Limb (tissue), 2 donors: ENCODE measurements at regions not wholly inside any gene's neighbourhood (a gene's known extent, or its start where the extent isn't known, plus 50 kb on each side); places are given as distances from the start of the nearest gene placed in this dataset.
"Not testable (repeated sequence)": the region's sequence is repeated elsewhere in the genome, so short reads cannot be mapped to it uniquely, and the experiment has no call there.

Experiments used
- DNase-seq, 2 donors: peaks; one replicate each; pipeline ENCODE4 v3.0.0-alpha.2; 2016; ENCODE audit errors: extremely low spot score in 2 of 2

DNA sequence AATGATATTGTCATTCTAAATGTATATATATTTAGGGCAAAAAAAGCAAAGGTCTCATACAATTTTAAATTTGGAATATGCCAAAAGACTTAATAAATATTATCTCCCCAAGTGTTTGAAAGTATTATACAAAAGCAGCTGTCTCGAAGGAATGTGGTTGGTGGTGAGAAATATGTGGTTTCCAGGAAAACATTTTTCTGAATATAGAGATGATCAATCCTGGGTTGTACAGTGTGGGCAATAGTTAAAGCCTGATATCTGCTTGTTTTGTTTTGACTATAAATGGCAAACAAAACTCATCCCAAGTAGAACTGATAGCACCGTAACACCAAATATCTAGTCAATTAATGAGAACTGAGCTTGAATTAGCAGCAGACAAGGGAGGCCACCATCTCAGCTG, 391.8 kb upstream of the CD180 start:
- DNase-seq: no peak

DNA sequence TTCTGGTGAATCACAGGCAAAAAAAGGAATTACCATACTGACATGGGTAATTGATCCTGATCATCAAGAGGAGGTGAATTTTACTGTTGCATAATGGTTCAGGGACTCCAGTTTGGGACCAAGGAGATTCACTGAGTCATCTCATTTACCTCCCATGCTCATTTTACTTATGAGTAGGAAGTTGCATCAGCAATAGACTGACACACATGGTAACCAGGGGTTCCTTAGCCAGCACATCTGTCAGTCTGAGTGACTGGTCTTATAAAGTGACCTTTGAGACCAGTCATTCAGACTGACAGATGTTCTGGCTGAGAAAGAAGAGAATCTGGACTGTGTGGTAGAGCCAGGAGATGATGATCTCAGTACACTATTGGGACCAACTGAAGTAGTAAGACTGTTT, 384.6 kb upstream of the CD180 start:
- DNase-seq: no peak

DNA sequence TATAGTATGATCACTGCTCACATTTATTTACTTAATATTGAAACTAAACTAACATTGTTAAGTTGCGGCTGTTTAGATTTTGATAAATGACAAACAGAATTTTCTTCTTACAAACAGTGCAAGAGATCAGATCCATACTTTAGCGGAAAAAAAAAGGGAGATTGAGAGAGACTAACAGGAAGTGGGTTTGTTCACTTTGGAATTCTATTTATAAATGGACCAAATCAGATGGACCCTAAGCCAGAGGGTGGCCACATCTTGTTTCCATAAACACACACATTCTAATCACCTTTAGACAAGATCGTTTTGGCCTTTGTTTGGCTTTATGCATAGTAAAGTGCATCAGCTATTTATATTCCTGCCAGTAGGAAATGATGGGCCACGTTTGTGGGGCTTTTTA, 381.4 kb upstream of the CD180 start:
- DNase-seq: no peak

DNA sequence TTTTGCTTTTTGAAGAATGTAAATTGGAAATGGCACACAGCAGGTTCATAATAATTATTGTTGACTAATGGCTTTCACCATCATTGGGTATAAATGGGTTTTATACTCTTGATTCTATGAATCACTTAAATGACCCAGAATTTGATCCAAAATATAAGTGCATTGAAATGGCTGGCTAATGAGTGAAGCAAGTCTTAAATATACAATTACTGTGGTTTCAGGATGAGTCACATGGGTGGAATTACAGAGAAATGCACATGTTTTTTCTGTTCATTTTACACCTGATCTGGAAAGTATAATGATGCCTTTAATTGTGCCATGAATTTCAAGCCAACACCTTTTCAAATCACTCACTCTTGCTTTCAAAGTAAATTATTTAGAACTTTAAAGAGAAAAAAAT, 380.8 kb upstream of the CD180 start:
- no peak for DNase-seq

DNA sequence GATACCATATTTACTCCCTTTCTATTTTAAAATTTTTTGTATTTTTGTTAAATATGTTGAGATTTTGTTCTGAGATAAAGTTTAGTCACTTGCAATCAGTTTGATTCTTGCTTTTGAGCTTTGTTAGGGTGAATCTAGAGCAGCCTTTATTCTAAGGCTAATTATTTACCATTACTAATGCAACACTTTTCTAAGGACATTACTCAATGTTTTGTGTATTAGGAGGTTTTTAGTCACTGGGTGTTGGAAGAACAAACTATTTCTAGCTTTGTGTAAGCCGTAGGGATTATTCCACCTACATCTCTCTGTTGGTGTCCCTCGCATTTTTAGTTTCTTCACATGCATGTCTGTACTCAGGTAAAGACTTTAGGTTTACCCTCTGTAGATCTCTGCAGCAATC, 379.5 kb upstream of the CD180 start:
- DNase-seq: no peak

DNA sequence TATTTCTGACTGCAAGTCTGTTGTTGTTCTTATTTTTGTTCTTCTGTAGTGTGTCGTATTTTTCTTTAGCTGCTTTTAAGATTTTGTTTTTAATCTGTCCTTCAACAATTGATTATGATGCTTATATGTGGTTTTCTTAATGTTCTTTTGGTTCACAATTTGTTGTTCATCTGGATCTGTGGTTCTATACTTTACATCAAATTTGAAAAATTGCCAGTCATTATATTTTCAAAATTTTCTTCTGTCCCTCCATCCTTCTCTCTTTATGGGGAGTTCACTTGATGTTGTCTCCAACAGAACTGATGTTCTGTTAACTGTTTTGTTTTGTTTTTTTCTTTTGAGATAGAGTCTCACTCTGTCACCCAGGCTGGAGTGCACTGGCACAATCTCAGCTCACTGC, 378.5 kb upstream of the CD180 start:
- DNase-seq: no peak

DNA sequence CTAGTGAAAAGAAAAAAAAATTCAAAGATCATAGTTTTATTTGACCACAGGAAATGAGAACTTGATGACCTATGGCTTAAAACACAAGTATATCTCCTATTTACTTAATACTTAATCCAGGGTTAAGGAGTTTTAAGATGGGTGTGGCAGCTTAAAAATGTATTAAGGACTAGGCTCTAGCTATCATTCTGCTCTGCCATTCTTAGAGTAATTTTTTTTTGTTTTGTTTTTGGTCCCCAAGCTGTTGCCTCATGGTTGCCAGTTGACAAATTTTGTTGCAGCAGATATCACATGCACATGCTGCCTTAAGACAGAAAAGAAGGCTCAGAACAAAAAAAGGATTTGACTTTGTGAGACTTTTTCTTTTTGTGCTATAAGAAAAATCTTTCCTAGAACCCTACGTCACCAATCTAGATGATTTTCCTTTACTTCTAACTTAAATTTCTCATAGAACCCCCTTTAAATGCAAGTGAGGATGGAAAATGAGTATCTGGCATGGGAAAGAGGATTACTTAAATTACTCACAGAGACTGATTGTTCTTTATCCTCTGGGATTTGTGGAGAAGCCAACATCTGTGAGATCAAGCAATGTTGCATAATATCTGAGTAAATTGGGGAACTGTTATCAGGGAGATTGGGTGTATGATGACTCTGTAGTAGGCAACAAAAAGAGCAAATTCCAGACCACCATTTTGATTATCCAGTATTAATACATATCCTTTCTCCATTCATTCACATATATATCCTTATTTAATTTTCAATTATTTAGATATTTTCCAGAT, 364.7 kb upstream of the CD180 start:
- DNase-seq: no peak

DNA sequence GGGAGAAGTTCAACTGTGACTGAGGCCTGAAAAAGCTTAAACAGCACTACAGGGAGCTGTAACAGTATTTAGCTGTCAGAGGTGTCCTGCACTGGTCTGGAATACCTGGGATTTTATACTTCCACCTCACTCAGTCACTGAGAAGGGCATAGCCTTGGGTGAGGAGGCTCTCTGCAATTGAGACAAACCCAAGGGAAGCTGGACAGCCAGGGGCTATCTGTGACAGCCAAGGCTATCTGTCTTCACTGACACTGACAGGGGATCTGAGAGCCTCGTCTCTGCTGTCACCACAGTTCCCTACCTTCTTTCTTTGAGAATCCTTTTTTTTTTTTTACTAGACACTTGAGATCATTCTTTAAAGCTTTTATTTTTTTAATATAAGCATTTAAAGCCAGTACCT, 356.2 kb upstream of the CD180 start:
- DNase-seq: no peak

DNA sequence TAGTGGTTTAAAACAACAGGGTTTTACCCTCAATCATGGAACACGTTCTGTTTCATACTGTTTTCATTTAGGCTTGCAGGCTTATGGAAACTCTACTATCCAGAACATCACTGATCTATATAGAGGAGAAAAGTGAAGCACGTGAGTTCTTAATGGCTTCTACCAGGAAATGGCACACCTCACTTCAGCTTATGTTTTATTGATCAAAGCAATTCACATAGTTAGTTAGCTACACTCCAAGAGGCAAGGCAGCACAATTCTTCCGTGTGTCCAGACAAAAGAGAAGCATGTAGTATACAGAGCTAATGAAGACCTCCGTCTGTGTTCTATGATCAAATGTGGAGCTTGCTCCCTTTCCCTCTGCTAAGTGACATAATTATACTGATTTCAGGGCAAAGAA, 353.3 kb upstream of the CD180 start:
- no peak for DNase-seq

DNA sequence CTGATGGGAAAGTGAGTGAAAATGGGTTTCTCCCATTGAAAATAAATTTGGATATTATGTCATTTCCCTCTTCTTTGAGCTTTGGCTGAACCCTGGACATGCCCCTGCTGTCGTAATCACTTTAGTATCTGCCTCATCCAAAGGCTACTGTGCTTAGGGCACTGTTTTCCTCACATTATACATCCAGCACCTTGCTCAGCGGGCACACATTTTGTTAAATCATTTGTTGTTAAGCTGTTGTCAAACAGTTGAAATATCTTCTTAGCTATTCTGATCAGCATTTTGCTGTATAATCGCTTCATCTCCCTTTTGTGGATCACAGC, 352.7 kb upstream of the CD180 start:
- peak in 1 of 2 donors; percentile 34 for DNase-seq

DNA sequence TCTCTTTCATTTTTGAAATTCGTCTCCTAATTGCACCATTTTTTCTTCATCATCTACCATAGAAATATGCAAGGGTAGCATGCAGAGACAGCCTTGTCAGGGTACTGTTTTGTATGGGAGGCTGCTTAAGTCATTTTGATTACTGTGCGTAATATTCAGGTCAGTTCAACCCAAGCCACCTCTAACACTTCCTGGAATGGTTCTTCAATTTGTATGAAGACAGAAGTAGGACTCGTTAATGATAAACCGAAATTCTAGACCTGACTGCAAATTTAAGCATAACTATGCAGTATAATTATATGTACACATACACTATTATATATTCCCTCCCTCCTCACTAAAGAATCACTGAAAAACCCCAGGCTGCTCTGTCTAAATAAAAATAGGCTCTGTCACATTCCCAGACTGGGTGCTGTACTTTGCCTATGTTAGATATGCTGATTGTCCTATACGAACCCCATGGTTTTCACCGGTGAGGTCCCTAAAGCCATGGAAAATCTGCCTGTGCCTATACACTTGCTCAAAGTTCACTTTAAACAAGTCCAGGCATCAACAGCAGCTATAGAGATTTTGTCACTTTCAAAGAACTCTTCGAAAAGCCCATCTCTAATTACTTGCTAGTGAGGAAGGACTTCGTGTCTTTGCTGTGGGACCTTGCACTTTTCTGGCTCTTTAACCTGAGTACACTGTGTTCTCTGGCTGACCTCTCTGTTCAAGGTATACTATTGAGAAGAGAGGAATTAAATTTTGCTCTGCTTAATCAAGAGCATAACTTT, 352.1 kb upstream of the CD180 start:
- no peak for DNase-seq

DNA sequence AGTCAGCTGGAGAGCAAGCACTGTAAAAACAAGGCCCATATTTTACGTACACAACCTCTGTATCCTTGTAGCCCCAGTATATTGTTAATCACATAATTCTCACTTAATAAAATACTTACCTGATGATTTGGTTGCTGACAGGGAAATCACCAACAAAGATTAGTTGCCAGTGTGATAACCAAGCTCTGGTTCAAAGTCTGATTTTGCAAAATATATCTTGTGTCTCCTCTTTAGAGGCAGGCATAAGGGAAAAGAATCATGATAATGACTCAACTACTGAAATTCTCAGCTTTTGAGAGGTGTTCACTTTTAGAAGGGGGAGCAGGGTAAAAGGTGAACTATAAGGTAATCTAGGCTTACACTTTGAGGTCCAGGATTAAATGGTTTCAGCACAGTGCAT, 351.1 kb upstream of the CD180 start:
- DNase-seq: no peak

DNA sequence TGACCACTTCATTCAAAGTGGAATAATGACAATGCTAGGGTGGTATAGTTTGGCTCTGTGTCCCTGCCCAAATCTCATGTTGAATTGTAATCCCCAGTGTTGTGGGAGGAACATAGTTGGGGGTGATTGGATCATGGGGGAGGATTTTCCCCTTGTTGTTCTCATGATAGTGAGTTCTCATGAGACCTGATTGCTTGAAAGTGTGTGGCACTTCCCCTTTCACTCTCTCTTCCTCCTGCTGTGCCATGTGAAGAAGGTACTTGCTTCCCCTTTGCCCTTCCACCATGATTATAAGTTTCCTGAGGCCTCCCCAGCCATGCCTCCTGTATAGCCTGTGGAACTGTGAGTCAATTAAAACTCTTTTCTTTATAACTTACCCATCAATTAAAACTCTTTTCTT, 348.3 kb upstream of the CD180 start:
- not testable (repeated sequence) for DNase-seq

DNA sequence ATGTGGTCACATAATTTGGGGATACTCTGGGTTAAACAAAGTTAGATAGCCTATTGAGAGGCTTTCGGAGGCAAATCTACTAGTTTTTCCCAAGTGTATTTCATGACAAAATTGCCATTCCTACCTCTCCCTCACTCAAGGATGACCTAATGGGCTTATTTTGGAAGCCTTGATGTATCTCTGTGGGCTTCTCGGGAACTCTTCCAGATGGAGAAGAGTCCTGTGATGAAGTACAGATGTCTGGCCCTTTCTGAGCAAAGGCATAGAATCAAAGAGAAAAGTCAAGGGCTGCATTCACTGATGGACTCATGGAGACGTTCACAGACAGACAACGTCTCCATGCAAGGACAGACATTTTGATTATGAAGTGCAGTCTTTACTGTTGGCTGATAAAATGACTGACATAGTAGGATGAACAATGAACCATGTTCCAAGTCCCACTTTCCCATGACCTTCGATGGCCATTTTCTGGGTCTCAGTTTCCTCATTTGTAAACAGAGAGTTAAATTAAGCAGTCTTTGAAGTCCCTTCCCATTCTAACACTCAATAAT, 347.2 kb upstream of the CD180 start:
- DNase-seq: no peak

DNA sequence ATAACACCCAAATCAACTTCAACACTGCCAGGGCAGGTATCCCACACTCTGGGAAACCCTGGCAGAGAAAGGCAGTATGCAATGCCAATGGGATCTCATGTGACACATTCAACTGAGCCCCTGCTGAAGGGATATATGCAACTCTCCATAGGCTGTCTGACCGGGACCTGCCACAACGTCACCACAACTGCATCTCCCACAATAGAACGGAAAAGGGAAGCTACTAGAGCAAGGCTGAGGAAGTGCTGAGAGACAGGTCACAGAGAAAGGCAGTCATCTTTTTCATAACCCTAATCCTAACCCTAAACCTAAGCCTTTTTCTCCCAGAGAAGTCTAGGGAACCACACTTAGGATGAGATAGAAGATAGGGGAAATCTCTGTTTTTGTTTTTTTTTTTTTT, 345.9 kb upstream of the CD180 start:
- DNase-seq: no peak

DNA sequence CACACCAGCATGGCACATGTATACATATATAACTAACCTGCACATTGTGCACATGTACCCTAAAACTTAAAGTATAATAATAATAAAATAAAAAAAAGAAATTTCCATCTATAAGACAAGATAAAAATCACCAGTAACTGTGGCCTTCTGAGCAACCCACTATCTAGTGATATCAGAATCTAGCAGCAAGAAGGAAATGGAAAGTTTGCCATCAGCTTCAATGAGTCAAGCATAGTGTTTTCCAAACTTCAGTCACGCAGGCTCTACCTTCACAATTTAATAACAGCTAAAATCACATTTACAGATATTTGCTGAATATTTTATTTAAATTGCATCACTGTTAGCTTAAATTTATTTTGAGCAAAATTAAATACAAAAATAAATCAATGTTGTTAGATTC, 345.3 kb upstream of the CD180 start:
- DNase-seq: no peak

DNA sequence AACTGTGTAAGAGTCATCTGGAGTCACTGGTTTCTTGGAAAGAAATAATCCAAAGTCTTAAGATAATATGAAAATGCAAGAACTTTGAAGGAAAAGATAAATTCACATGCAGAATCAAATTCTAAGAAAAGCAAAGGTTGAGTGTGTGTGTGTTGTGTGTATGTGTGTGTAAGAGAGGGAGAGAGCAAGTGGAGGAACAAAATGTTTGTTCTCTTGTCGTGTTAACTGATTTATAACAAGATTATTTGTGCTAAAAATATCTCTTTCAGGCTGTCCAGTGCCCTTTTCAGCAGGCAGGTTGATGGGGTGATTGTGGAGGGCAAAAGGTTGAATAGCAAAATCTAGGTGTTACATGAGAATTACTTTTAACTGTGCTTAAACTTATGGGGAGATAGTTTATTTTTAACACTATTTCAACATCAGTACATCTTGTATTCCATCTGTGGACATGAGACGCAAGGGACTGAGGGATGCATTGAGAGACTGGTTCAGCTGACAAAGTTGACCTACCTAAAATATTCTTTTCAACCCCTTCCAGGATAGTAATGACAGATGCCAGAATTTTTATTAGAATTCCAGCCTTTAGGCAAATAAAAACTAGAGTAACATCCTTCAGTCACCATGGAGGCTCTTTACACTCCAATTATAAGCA, 342.4 kb upstream of the CD180 start:
- no peak for DNase-seq

DNA sequence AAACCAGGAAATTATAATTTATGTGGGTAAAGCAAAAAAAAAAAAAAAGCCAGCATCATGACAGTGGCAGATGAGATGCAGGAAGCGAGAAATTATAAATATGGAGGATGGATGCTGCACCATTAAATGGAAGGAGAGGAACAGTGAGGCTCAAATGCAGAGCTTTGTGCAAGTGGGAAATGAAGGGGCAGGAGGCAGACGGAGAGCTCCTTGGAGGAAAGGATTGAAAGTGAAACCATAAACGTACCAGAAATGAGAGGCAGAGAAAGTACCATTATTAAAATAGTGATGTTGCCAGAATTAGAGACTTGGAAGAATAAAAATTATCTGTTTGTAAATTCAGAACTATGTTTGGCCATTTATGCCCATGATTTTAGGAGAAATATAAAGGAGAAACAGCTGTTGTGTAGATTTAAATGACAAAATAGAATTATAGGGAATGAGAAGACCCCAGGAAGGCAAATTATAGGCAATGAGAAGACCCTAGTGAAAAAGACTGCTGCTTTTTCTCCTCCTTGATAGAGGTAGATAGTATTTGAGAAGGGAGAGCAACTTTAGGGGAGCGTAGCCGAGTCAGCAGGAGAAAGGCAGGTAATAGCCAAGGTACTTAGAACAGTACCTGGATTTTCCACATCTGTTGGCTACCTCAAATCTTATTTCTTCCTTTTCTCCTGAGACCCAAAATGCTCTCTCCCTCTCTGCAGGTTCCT, 341.0 kb upstream of the CD180 start:
- no peak for DNase-seq

DNA sequence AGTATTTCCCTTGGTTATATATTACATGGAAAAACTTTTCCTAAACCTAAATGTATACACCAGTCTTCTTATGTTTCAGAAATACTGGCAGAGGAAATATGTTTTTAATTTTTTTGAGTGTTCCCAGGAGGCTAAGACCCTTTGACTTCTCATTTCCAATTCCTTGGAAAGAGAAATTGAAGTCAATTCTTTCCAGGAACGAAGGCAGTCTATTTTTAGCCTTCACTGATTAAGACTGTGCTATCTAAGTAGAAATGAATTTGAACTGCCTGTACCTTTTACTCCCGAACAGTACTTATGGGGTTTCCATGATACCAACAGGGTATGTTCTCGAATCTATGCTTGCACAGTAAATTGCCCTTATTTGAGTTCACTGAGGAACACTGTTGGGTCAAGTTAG, 340.3 kb upstream of the CD180 start:
- no peak for DNase-seq

DNA sequence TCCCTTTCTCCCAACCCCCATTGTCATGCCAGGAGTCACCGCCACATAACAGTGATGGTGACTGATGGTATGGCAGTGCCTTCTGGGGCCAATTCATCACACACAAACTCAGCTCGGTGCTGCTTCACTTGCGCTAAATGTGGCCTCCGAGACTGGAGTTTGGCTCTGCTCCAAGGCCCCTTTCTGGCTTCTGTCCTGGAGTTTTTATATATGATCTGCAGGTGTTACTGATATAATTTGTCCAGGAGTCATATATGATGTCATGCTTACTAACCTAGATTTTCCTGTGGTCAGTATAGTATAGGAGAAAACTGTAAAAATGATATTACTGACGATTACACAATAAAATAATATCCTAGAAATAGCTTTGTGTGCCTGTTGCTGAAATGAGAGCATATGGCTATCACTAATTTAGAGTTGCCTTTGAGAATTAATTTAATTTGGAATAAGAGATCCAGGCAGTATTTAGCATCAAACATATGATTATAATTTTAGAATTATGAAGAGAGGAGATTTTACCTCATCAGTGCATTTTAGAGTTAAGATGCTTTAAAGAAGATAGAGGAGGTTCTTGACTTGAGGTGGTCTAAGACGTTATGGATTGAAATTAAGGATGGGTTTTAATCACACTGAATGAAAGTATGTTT, 334.1 kb upstream of the CD180 start:
- DNase-seq: peak in 1 of 2 donors; percentile 73

DNA sequence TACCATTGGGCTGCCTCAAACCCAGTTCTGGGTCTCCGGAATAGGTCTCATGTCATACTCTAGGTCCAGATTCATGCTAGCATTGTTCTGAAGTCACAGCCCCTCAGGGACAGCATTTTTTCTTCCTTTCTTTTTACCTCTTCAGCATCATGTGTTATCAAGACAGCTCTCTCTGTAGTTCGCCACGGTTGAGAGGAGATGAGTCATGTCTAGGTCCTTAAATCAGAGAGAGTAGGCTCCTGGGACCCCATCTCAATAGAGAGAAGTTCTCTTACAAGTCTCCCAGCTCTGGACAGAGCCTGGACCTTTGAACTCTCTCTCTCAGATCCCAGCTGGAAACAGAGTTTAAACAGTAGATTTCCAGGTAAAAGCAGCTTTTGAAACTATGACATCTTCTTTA, 332.4 kb upstream of the CD180 start:
- no peak for DNase-seq
